GM19328 (cell line): ENCODE measurements at regions not wholly inside any gene's neighbourhood (a gene's known extent, or its start where the extent isn't known, plus 50 kb on each side); places are given as distances from the start of the nearest gene placed in this dataset.

Source experiments
- ATAC-seq: cut with Tn5 transposase; IDR thresholded peaks from one replicate; pipeline ENCODE4 v1.9.1; 2021; ENCODE audit warnings: mild to moderate bottlenecking, moderate library complexity; ENCODE audit not compliant: unreplicated experiment

DNA sequence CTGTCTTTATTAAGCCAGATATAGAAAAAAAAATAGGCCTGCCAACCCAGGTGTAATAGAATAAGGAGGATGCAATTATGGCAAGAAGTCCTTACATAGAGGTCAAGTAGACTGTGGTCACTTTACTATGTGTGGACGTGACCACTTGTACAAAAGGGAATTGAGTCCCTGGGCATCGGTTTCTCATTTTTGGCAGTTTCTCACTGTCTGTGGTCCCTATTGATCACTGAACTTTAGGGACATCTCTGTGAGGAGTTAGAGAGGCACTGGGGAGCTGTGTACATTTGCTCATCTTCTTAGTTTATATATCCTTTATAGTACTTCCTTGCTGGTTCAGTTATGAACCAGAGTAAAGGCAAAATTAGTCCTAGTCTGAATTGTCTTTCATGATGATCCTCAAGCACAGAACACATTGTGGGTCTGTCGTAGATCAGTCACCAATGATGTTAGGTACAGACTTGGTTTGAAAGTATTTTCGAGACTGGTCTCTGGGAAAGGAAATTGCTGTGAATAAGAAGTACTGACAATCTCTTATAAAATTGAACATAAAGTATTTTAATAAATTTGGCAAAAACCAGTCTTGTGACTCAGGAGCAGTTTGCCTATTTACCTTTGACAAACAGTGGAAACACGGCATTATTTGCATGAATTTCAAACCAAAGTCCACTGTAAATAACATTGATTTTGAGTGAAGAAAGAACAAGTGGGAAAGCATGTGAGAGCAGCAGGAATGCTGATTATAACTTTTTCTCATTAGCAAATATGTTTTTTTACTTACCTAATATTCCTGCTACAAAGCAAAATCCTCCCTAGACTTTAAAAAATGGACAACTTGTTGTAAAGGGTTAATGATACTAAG lies 218.9 kb upstream of the DPH6 start:
- no peak for ATAC-seq

DNA sequence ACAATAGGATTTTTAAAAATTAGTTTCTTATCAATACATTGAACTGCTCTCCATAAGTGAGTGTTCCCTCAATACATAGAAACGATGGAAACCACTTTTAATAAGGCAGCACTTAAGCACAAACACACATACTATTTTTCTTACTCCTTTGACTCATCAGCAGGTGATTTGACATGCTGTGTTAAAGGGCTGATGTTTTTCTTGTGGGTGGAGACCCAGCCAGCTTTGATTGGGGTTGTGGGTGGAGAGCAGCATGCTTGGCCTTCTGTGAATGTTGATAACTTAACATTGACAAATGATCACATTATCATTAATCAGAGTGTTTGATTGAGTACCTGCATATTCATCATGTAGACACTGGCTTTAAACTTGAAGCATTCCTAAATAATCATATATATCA lies 223.0 kb upstream of the DPH6 start:
- ATAC-seq, result no peak

DNA sequence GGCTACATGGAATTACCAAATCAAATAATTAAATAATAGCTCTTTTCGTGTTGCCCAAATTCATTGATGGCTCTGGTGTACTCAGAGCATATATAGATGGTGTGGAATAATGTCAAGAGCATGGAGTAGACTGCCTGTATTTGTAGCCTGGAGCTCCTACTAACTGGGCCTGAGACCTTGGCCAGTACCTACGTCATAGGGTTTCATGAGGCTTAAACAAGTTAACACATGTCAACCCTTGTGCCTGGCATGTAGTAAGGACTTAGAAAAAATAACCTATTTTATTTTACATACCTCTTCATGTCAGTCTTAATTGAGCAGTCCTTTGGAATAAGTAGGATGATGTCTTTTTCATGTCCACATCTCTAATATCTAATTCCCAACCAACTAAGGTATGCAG lies 223.7 kb upstream of the DPH6 start:
- ATAC-seq, result no peak

DNA sequence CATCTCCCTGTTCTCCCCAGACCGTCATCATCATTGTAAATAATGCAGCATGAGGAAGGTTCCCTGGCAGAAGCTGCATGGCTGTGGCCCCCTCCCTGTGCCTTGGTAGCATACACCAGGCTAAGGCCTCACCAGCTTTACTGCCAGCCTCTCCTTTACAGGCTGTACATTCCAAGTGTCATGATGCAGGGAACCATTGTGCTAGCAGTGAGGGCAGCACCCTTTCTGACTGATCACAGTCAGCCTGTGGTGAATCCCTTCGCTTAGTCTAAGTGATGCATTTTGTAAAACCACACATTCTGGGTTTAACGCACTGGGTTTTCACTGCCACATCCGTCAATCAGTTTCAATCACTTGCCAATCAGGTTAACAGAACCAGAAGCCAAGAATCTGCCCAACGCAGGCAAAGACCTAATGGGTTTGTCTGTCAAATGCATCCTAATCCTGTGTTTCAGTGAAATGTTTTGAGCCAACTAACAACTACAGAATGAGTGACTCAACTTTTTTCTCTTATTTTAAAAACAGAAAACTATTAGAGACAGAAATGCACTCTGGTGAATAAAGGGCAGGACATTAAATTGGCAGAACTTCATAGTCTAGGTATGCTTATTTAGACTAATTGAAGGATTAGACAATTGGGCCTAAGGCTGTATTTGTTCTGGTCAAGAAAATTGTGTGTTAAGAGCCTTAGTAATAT lies 225.9 kb upstream of the DPH6 start:
- no peak for ATAC-seq

DNA sequence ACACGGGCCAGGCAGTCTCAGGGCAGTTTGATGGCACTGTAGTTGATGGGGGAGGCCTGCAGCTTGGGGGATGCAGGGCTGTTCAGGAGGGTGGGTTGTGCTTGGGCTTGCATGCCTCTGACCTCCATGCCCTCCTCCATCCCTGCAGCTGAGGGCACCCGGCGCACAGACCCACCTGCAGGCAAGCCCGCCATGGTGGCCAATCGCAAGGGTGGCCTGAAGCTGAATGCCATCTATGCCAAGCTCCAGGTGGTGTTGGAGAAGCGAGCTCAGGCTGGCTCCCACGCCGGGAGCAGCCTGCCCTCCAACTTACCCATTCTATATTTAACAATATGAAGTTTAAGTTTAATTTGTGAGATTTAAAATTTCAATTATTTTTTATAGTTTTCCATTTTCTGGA lies 228.7 kb upstream of the DPH6 start:
- no peak for ATAC-seq

DNA sequence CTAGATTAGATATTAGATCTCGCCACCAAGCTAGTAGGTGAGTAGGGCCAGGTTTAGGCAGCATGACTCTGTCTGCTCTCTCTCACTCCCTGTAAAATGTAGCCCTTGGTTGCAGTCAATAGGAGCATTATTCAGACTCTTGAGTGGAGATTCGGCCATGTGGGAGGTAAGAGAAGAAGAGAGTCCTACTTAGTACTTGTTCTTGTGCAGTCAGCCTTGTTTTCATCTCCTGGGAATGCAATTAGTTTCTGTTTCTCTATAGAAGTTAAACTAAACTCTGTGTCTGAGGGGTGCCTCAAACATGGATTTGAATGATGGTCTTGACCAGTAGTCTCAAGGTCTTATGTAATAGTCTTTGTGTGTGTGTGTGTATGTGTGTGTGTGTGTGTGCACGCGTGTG lies 229.5 kb upstream of the DPH6 start:
- ATAC-seq, result no peak

DNA sequence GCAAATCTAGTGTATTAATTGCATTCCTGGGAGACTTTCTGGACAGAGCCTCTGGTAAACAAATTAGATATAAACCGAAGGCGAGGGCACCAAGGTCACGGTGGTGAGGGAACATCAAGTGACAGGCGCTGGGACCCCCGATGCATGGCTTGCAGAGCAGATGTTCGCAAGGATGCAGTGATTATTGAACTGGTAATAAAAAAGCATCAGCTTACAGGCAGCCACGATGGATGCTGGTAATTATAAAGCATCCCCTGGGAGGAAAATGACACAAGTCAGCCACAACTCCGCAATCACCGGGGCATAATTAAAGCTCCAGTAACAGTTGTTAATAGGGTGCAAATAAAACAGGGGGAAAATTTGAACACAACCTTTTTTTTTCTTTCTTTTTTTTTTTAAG lies 231.1 kb upstream of the DPH6 start:
- no peak for ATAC-seq

DNA sequence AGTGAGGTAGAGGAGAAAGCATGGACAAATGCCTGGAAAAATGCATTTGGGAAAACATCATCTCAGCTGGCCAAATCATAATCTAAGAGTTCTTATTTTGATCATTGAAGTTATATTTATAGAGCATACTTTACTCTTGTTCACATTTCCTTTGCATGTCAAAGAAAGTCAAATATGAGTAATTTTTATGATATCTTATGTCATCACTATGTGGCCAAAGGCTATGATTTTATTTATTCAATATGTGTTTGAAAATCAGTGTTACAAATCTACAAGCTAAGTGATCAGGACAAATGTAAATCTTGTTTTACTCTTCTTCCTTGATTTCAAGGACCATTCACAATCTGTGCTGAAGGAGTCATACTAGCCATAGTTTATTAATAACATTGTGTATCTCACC lies 237.2 kb upstream of the DPH6 start:
- ATAC-seq, result no peak

DNA sequence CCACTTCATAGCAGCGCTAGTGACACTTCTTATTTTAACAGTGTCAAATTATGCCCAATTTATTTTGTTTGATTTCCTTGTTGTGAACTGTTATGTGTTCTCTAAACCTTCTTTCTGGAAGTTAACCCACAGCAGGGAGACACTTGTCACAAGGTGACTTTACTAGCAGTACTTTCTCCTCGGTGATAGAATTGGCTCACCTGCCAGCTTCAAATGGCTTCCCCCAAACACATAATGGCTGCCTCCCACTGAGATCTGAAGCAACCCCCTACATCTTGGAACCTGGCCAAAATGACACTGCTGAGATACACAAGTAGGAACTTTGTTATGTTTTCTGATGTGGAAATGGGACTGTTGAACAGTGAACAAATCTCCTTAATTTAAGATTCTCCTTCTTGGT lies 238.8 kb upstream of the DPH6 start:
- ATAC-seq, result no peak

DNA sequence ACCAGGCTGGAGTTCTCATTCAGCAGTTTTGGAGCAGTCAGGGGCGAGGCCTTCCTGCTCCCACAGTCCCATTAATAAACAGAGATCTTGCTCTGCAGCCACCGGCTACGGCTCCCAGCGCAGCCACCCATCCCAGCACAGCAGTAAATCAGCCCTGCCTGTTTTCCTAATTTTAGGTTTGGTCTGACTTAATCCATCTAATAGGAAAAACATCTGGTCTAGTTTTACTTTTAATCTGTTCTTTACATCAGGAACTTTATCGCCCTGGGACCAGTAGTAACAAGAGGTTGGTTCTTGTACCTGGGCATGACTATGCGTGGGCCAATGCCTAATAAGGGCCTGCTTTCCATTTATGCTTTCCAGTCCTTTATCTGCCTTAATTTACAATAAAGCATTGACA lies 264.0 kb upstream of the DPH6 start:
- ATAC-seq, result no peak

DNA sequence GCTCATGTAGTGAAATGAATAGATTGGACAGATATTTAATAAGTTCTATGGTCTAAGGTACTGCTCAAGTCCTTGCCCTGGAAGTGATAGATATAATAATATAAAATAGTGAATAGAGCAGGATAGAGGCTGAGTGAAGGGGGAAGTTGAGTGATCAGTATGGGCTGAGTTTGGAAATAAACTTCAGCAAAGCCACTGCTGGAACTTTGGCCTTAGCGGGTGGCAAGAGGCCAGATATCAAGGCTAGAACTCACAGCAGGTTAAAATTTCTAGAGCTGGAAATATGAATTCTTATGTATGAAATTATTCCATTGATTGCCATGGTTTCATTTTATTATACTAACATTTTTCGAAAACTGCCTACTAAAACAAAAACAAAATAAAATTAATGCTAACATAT lies 267.6 kb upstream of the DPH6 start:
- no peak for ATAC-seq

DNA sequence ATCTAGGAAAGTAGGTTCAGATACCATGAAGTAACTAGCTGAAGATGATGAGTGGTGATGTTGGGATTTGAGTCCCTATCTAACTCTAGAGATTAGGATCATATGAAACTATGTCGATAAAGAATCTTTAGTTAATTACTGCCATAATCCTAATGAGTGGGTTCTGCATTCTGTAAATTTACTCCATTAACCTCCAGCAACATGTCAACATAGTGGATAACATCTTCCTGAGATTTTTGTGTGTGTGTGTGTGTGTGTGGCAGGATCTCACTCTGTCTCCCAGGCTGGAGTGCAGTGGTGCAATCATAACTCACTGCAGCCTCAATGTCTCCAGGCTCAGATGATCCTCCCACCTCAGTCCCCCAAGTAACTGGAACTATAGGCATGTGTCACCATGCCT lies 272.9 kb upstream of the DPH6 start:
- ATAC-seq, result no peak

DNA sequence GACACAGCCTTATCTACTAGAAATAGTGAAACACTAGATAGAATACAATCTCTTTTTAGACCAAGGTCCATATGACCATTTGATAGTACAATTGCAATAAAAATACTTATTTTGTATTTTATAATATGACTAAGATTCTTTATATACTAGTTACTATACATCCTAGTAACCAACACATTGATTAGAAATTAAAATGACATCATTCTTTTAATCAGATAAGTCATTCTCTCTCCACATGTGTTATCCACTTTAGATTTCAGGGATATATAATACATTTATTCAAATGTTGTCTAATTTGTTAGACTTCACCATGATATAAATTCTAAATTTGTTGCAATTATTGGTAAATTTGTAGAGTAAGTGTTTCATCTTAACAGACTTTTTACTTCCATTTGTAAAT lies 276.2 kb upstream of the DPH6 start:
- no peak for ATAC-seq

DNA sequence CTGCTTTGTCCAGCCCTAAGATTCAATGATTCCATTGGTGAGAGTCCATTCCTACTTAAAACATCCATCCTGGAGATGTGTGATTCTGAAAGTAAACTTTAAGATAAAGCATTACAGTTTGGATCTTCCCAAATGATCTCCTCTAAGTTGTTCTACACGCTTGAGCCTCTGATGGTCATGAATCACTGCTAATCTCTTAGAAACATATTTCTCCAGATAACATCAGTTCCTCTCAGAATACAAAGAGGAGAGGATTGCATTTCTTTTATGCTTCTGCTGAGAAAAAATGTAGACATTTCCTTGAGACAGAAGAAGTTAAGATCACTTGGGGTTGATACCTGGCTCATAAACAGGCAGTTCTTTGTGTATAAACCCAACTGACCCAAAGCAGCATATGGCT lies 281.2 kb upstream of the DPH6 start:
- ATAC-seq, result no peak

DNA sequence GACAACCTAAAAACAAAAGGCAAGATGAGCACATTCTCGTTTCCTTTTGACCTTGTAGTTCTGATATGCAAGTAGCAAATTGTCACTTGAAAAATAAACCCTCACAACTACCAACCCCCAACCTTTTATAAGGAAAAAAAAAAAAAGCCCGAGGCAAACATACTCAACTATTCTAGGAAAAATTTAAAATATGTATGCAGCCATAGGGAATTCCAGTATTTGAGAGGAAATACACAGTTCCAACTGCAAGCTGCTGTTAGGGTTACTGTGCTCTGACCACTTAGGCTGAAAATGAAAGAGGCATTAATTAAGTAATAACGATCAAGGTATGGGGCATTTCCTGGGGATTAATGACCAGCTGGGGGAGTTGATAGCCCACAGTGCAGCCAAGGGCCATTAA lies 281.9 kb upstream of the DPH6 start:
- ATAC-seq, result no peak

DNA sequence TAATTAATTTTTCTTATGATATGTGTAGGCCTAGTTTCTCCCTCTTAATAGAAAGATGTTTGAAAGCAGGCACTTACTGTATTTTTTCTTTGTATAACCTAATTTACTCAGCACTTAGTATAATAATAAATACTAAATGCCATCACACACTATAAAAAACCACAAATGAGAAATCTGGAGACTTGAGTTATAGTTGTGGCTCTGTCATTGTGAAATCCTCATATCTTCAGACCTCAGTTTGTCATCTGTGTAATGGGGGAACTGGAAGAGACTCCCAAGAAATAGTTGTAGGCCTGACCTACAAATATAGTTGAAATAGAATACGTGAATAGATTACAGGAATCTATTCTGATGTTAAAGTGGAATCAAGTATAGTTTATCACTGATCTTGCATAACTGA lies 287.6 kb upstream of the DPH6 start:
- ATAC-seq, result no peak

DNA sequence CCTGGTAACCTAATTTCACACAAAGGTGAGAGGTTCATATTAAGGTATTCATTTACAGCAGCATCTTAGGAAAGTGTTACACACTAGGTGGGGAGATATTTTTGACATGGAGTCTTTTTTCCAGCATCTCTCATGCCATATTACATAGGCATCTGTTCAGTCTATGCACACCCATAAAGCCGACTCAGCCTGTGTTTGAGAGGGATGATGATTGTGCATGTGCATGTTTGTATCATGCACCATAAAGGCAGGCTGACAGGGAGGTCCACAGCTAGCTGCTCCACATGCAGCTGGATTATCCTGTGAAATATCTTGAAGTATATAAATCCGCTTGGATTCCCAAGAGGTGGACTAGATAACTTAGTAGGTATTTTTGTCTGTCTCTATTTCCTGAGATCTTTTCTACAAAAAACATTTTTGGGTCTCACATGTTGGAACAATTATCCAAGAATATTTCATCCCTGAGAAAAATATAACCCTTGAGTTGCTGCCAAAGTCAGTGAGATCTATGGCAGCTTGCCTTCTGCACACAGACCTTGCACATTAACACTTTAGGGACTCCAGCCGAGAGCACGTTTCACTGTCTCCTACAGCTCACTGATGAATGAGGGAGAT lies 288.4 kb upstream of the DPH6 start:
- ATAC-seq, result no peak

DNA sequence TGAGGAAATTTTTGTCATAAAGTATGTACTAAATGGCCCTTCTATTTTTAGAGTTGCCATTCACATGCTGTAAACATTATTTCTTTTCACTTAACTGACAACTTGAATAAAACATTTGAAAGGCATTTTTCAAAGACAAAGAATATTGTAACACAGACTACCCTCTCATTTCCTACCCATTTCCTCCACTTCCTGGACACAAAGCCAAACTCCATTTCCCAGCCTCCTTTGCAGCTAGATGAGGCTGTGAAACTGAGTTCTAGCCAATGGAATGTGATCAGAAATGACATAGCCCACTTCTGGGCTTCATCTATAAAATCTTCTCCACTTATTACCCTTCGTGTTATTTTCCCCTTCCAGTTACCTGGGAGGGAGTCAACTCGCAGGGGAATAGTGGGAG lies 288.9 kb upstream of the DPH6 start:
- no peak for ATAC-seq

DNA sequence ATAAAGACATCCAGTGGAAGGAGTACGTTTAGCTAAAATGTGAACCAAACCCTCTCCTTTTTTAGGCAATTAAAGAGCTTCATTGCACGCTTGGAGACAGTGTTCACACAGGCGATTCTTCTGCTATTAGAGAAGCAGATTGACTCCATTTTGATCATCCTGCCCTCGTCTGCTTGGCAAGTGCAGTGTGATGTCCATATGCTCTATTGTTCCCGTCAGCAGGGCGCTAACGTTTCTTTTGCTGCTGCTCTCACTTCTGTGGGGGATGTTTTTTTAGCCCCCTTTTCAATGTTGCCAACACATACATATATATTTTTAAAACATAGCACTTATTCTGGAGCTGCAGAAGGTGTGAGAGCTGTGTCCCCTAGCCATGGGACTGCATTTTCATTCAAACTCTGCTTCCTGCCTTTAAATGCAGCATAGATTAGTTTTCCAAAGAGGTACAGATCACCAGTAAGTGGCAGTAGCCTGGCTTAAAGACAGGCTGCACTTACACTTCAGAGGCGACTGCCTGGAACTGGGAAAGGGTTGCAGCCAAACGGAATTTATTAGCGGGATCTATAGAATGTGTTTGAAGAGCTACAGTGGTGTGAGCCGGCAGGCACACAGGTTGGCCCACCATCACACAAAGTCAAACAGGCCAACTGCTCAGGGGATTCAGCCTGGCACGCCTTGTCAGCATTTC lies 292.6 kb upstream of the DPH6 start:
- ATAC-seq, result no peak

DNA sequence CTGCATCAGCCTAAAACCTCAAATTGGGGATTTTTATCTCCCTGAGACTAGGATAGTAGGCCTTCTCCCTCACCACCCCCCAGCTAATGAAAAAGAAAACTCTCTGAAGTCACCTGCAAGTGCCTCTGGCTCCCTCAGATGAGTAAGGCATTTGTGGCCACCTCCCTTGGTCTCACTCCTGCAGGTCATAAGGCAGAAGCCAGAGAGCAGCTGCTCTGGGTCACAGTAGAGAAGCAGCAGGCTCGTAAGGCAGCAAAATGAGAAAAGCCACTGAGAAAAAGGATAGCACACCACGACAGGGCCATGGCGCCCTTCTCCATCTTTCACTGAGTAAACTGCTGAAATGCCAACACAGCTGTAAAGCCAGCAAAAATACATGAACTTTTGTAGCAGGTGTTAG lies 296.7 kb upstream of the DPH6 start:
- no peak for ATAC-seq

DNA sequence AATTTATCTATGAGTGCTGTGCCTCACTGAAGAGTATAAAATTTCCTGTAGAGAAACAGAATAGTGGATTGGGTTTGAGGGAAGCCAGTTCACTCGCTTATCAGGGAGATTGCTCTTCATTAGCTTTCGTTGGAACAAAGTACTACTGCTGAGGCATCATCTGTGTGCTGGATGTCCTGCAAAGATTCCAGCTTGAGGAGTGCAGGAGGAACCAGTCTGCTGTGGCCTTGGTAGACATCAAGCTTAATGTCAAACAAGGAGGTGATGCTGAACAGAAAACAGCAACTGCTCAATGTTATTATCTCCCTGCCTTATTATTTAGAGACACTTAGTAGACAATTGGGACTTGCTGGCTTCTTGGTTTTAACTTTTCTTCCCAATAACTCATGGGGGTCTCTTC lies 297.5 kb upstream of the DPH6 start:
- no peak for ATAC-seq

DNA sequence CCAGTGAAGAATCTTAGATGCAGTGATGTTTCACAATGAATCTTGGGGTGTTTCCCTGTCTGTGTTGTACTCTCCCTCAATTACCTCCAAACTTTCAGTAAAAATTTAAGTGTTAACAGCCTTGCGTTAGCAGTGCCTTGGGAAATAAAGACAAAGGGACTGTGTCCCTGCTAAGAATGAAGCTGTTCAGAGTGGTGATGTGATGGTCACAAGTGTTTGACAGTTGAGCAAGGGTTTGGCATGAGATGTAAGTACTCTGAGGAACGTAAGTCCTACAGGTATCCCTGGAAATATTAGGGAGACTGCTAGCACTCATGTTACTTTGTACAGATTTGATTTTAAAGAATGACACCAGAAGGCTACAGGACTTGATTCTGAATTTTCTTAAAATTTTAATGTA lies 304.3 kb upstream of the DPH6 start:
- no peak for ATAC-seq
